Superior temporal gyrus (tissue), 1 donor: ENCODE measurements at regions not wholly inside any gene's neighbourhood (a gene's known extent, or its start where the extent isn't known, plus 50 kb on each side); places are given as distances from the start of the nearest gene placed in this dataset.

Experiments used
- DNase-seq: peaks from one replicate; pipeline ENCODE4 v3.0.0-alpha.2; 2016; ENCODE audit errors: extremely low spot score

- DNase-seq = no peak
These were observed 153.4 kb upstream of the PTCH1 start for GRCh38 chr9:95670122-95670521.

GRCh38 chr9:95669253-95669652 lies 152.5 kb upstream of the PTCH1 start:
- DNase-seq = no peak

GRCh38 chr9:95667789-95668188 lies 151.0 kb upstream of the PTCH1 start:
- DNase-seq = no peak

GRCh38 chr9:95666785-95667155 lies 150.0 kb upstream of the PTCH1 start:
- DNase-seq = no peak

GRCh38 chr9:95666096-95666784 lies 149.5 kb upstream of the PTCH1 start:
- DNase-seq = no peak

GRCh38 chr9:95653246-95653645 lies 136.5 kb upstream of the PTCH1 start:
- no peak for DNase-seq

GRCh38 chr9:95650720-95651119 lies 133.9 kb upstream of the PTCH1 start:
- DNase-seq = no peak

- no peak for DNase-seq
These were observed 133.0 kb upstream of the PTCH1 start for GRCh38 chr9:95649801-95650213.

GRCh38 chr9:95648225-95648624 lies 131.5 kb upstream of the PTCH1 start:
- DNase-seq = no peak

GRCh38 chr9:95645992-95646391 lies 129.2 kb upstream of the PTCH1 start:
- no peak for DNase-seq

GRCh38 chr9:95645579-95645978 lies 128.8 kb upstream of the PTCH1 start:
- DNase-seq = no peak

GRCh38 chr9:95644377-95644776 lies 127.6 kb upstream of the PTCH1 start:
- no peak for DNase-seq

- DNase-seq = no peak
These were observed 126.8 kb upstream of the PTCH1 start for GRCh38 chr9:95643619-95644018.

GRCh38 chr9:95642189-95642588 lies 125.4 kb upstream of the PTCH1 start:
- no peak for DNase-seq

- DNase-seq = no peak
These were observed 124.8 kb upstream of the PTCH1 start for GRCh38 chr9:95641586-95641985.

- no peak for DNase-seq
These were observed 123.6 kb upstream of the PTCH1 start for GRCh38 chr9:95640336-95640735.

- no peak for DNase-seq
These were observed 119.4 kb upstream of the PTCH1 start for GRCh38 chr9:95635986-95636671.

GRCh38 chr9:95634536-95634935 lies 117.8 kb upstream of the PTCH1 start:
- no peak for DNase-seq

GRCh38 chr9:95634114-95634513 lies 117.3 kb upstream of the PTCH1 start:
- no peak for DNase-seq

- DNase-seq = no peak
These were observed 112.8 kb upstream of the PTCH1 start for GRCh38 chr9:95629585-95629984.

GRCh38 chr9:95627802-95628201 lies 111.0 kb upstream of the PTCH1 start:
- DNase-seq = no peak

- no peak for DNase-seq
These were observed 110.3 kb upstream of the PTCH1 start for GRCh38 chr9:95626885-95627558.

- no peak for DNase-seq
These were observed 109.6 kb upstream of the PTCH1 start for GRCh38 chr9:95626341-95626740.
